Fibroblast of the aortic adventitia (primary cell): ENCODE measurements at regions not wholly inside any gene's neighbourhood (a gene's known extent, or its start where the extent isn't known, plus 50 kb on each side); places are given as distances from the start of the nearest gene placed in this dataset.
A peak's percentile ranks its signal among the peaks of the same experiment; 100 is the strongest.

Experiments
- DNase-seq: peaks from one replicate; pipeline ENCODE4 v3.0.0-alpha.2; 2010; ENCODE audit warnings: low read depth
- H3K4me3 ChIP-seq: 2 replicates; pipeline ENCODE4 v1.5.1; 2011; ENCODE audit warnings: low read depth, mild to moderate bottlenecking, control low read depth, low read length, moderate library complexity
- TF ChIP-seq, protein P1 (sequence below): IDR thresholded peaks from 2 replicates; pipeline ENCODE4 v1.5.1; 2011; ENCODE audit warnings: mild to moderate bottlenecking, low read length, control low read depth, inconsistent platforms; ENCODE audit not compliant: insufficient read depth

DNA sequence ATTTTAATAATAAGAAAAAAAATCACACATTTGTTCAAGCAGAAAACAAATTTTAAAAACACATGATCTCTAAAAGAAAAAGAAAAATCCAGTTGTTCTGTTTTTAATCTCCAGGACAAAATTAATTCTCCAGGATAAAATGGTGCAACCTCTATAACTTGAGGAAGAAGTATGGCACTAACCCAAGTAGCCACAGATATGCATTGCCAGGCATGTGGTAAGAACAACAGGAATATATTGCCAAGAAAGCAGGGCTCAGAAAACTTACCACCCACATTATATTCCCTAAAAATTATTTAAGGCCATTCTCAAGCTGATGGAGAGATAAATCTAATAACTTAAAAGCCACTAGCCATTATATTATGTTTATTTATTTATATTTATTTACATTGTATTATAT is 295.7 kb upstream of the TMCO5A start:
- TF ChIP-seq, protein P1, sequence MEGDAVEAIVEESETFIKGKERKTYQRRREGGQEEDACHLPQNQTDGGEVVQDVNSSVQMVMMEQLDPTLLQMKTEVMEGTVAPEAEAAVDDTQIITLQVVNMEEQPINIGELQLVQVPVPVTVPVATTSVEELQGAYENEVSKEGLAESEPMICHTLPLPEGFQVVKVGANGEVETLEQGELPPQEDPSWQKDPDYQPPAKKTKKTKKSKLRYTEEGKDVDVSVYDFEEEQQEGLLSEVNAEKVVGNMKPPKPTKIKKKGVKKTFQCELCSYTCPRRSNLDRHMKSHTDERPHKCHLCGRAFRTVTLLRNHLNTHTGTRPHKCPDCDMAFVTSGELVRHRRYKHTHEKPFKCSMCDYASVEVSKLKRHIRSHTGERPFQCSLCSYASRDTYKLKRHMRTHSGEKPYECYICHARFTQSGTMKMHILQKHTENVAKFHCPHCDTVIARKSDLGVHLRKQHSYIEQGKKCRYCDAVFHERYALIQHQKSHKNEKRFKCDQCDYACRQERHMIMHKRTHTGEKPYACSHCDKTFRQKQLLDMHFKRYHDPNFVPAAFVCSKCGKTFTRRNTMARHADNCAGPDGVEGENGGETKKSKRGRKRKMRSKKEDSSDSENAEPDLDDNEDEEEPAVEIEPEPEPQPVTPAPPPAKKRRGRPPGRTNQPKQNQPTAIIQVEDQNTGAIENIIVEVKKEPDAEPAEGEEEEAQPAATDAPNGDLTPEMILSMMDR: no peak
- DNase-seq: no peak
- no peak overlapping the region for H3K4me3 ChIP-seq

DNA sequence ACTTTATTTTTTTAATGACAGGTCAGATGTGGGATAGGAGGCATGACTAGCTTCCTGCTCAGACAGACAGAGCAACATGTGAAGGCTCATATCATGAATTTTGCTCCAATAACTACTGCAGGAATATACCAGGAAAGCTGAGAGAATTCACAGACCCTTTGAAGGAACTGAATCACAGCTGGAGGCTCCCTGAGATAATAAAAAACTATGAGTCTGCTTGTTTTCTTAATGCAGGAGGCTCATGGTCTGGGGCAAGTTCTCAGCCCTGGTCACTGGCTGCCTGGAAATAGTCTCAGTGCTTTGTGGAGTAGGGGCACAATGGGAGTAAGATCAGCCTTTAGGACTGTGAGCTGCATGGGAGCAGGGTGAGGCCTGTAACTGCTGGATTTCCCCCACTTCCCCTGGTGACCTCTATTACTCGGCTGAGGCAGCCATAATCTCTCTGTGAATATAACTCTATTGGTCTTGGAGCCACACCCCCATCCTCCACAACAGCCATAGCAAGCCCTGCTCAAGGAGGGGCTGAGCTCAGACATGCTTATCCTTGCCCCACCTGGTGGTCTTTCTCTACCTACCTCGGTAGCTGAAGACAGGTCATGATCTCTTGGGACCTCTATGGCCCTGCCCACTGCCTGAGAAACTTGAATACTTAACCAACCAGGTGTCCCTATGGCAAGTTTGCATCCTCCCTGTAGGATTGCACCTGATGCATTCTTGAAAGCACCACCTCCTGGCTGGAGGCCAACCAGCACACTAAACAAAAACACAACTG is 281.6 kb upstream of the TMCO5A start:
- no peak for DNase-seq
- TF ChIP-seq, protein P1: no peak
- H3K4me3 ChIP-seq: no peak overlapping the region

DNA sequence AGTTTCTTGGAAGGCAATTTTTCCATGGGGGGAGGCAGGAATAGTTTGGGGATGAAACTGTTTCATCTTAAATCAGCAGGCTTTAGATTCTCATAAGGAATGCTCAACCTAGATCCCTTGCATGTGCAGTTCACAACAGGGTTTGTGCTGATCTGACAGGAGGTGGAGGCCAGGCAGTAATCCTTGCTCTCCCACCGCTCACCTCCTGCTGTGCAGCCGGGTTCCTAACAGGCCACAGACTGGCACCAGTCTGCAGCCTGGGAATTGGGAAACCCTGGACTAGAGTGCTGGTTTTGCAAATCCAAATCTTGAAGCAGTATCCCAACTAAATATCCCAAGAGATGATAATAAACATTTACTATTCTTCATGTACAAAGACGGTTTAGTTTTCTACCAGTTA is 256.3 kb upstream of the TMCO5A start:
- no peak for DNase-seq
- H3K4me3 ChIP-seq: no peak overlapping the region
- TF ChIP-seq, protein P1: no peak

DNA sequence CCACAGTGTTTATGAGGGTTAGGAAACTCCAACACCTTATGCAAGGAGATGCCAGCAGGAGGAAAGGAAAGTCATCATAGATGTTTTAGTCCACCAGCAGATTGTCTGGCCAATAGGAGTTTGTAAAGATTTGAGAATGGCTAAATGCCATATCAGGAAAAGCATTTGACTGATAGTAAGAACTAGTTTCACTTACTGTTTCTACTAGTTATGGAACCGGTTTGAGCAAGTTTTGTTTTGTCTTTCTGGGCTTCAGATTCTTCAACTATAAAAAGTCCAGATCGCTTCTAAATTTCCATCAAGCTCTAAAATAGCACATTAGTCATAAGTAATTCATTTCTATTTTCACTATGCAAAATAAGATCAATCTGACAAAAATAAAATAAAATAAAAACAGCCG is 254.8 kb upstream of the TMCO5A start:
- TF ChIP-seq, protein P1: no peak

DNA sequence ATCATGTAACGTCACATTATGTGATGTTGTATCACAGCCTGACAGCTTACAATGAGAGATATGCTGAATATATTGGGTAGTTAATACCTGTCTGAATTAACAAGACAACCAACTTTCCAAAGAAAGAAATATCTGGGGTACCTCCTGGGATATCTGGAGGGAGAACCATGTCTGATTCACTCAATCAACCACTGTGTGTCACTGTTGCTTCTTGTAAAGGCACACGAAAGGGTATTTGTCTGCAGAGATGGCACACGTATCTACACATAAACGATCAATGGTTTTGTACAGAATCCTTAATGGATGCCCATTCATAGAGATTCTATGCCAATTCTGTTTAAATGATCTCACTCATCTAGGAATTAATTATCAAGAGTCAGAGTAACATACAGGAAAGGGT is 252.1 kb upstream of the TMCO5A start:
- DNase-seq: peak; percentile 24
- no peak overlapping the region for H3K4me3 ChIP-seq
- TF ChIP-seq, protein P1: peak; percentile 24

More for the DNA sequence above, 254.8 kb upstream of the TMCO5A start:
- H3K4me3 ChIP-seq: no peak overlapping the region
- no peak for DNase-seq

DNA sequence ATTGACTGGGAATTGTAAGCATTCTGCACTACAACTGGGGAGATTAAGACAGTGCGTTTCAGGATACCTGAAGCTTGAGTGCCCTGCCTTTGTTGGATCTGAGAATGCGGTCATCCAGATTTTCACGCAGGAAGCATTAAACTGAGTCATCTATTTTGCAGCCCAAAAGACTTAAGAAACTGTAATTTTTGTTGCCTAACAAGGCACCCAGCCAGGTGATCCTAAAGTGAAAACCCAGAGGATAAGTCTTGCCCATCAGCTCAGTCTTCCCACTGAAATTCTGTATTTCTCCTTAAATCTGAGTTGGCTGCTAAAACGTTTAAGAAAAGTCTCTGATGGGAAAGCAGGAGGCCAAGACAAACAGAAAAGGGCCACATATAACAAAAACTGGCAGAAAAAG is 242.5 kb upstream of the TMCO5A start:
- no peak for DNase-seq
- TF ChIP-seq, protein P1: no peak
- no peak overlapping the region for H3K4me3 ChIP-seq

DNA sequence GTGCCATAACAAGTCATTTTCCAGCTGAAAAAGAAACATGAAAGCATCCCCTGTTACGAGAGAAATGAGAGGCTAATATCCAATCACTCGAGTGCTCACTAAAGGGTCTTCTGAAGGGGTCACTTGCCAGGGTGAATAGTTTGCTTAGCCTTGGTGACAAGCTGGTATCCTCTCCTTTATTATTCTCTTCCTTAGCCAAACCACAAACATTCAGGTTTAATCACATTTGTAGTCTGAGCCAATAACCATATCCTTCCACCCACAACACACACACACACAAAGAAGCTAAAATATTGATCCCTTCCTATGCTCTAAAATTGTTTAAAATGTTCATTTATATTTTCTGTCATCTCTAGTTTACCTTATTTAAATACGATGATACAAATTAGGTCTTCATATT is 240.5 kb upstream of the TMCO5A start:
- no peak for DNase-seq
- TF ChIP-seq, protein P1: no peak
- no peak overlapping the region for H3K4me3 ChIP-seq
